ENCODE measurements at regions not wholly inside any gene's neighbourhood (a gene's known extent, or its start where the extent isn't known, plus 50 kb on each side); places are given as distances from the start of the nearest gene placed in this dataset.

- Histone ChIP-seq H3K4me3 (no peak overlapping the region), H3K9me3 (peaks cover 0 to 22% (median 5%) of the 10 kb centered on the region in 12 donors), H3K27me3 (no peaks in the 10 kb centered on the region), H3K27ac (no peak overlapping the region), H3K4me1 (no peaks in the 10 kb centered on the region), H3K36me3 (no peaks in the 10 kb centered on the region)
- intact Hi-C loops (cut with DNase I) = loop anchor here in 1 of 10 donors (10.0 kb wide), 1 partner anchor 432 kb away; no protein-coding TSS in a partner anchor
- ATAC-seq = no peak
- peak in 2 of 5 donors; percentile 11 to 19 for DNase-seq
- TF ChIP-seq POLR2A (IDR thresholded peaks at IDR 0.05) (no peak), CTCF (IDR thresholded peaks at IDR 0.05) (no peak)
- 70 to 76% (median 73%) methylated on average over 19 of the region's 19 CpGs for WGBS, 4 donors
Measured at GRCh38 chr17:77507111-77507885, 366.5 kb downstream of the SEC14L1 start.

GRCh38 chr17:77508047-77508715 lies 367.4 kb downstream of the SEC14L1 start:
- peaks cover 0 to under 1% (median 0%) of the 10 kb centered on the region in 12 donors for H3K4me1 ChIP-seq
- DNase-seq (no peak), ATAC-seq (no peak)
- H3K36me3 ChIP-seq = no peaks in the 10 kb centered on the region
- no peak overlapping the region for H3K4me3 ChIP-seq
- intact Hi-C loops (cut with DNase I) = loop anchor here in 1 of 10 donors (10.0 kb wide), 1 partner anchor 433 kb away; no protein-coding TSS in a partner anchor
- no peaks in the 10 kb centered on the region for H3K27me3 ChIP-seq
- peaks cover 0 to 22% (median 5%) of the 10 kb centered on the region in 12 donors for H3K9me3 ChIP-seq
- 53 to 63% (median 57%) methylated on average over 6 of the region's 6 CpGs for WGBS, 4 donors
- TF ChIP-seq POLR2A (IDR thresholded peaks at IDR 0.05) (no peak), CTCF (IDR thresholded peaks at IDR 0.05) (no peak)
- H3K27ac ChIP-seq = no peak overlapping the region

- Histone ChIP-seq H3K36me3 (no peaks in the 10 kb centered on the region), H3K27me3 (no peaks in the 10 kb centered on the region), H3K27ac (no peak overlapping the region), H3K9me3 (peaks cover 0 to 24% (median 5%) of the 10 kb centered on the region in 12 donors), H3K4me1 (peaks cover 0 to 4% (median 0%) of the 10 kb centered on the region in 12 donors), H3K4me3 (no peak overlapping the region)
- DNase-seq (no peak), ATAC-seq (no peak)
- TF ChIP-seq CTCF (IDR thresholded peaks at IDR 0.05) (no peak), POLR2A (IDR thresholded peaks at IDR 0.05) (no peak)
- WGBS, 4 donors = 95 to 99% (median 98%) methylated on average over 2 of the region's 2 CpGs
- intact Hi-C loops (cut with DNase I) = loop anchor here in 1 of 10 donors (10.0 kb wide), 1 partner anchor 434 kb away; no protein-coding TSS in a partner anchor
Measured at GRCh38 chr17:77509089-77509488, 368.3 kb downstream of the SEC14L1 start.

GRCh38 chr17:77509599-77509998 lies 368.8 kb downstream of the SEC14L1 start:
- Histone ChIP-seq H3K4me1 (peaks cover 0 to 4% (median 0%) of the 10 kb centered on the region in 12 donors), H3K36me3 (no peaks in the 10 kb centered on the region), H3K27me3 (no peaks in the 10 kb centered on the region), H3K4me3 (no peak overlapping the region), H3K9me3 (peaks cover 0 to 26% (median 5%) of the 10 kb centered on the region in 12 donors), H3K27ac (no peak overlapping the region)
- ATAC-seq (no peak), DNase-seq (no peak)
- WGBS, 4 donors = 97 to 99% (median 98%) methylated on average over 2 of the region's 2 CpGs
- TF ChIP-seq POLR2A (IDR thresholded peaks at IDR 0.05) (no peak), CTCF (IDR thresholded peaks at IDR 0.05) (no peak)
- intact Hi-C loops (cut with DNase I) = loop anchor here in 1 of 10 donors (10.0 kb wide), 1 partner anchor 435 kb away; no protein-coding TSS in a partner anchor
